ENCODE measurements at regions not wholly inside any gene's neighbourhood (a gene's known extent, or its start where the extent isn't known, plus 50 kb on each side); places are given as distances from the start of the nearest gene placed in this dataset.

DNA sequence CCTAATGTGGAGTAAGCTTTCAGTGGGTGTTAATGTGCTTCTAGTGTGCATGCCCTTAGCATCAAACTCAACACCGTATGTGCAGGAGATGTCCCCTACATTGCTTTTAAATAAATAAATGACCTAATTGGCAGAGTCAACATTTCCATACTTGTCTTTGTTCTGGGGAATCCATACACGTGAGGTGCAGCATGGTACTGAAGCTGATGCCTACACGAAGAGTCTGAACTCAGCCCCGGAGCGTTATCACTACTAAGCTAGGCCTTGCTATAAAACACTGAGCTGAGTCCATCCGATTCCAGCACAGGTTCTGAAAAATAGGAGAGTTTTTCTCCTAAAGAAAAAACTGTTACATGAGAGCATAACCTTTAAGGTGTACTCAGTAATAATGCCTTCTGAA, 125.0 kb upstream of the DYRK2 start:
- no peaks in the 10 kb centered on the region for H3K27me3 ChIP-seq
- H3K9me3 ChIP-seq, result no peaks in the 10 kb centered on the region
- DNase-seq (no peak), ATAC-seq (peak in 1 of 4 donors; percentile 35), FAIRE-seq (no peak)
- WGBS, 2 donors, result 87 to 90% methylated on average over 6 of the region's 6 CpGs
- H3K27ac ChIP-seq, result no peak overlapping the region
- TF ChIP-seq CTCF (IDR thresholded peaks at IDR 0.05), result no peak
- no peaks in the 10 kb centered on the region for H3K36me3 ChIP-seq
- H3K4me3 ChIP-seq, result no peak overlapping the region
- no peaks in the 10 kb centered on the region for H3K4me1 ChIP-seq
- intact Hi-C loops (cut with DNase I), result no loop called here

DNA sequence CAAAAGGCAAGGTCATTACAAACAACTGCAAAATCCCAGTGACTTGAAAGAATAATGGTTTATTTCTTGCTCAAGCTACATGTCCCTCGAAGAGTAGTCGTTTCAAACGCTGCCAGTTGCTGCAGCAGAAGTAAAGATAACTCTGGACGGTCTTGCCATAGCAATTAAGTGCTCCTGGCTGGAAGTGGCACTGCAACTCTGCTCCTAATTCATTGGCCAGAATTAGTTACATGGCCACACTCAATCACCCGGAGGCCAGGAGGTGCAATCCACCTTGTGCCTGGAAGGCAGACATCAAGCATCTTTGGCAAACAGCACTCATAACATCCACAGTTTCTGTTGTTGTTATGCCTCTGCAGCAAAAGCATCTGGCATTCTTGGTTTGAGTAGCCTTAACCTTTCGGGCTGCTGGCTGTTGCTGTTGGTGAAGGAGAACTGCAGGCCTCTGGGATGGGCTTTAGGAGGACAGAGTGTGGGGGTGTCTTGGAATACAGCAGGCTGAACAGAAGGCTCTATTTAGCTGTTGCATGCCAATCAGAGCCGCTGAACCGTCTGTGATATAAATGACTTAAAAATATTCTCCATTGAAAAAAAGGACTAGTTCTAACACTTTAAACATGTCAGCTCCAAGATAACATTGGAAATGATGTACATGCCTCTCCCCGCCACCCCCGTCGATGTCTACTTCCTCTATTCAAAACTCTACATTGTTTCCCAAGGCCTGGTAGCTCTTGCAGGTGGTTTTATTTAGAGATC, 123.5 kb upstream of the DYRK2 start:
- FAIRE-seq (no peak), ATAC-seq (no peak), DNase-seq (no peak)
- no peaks in the 10 kb centered on the region for H3K9me3 ChIP-seq
- WGBS, 2 donors, result 76 to 83% methylated on average over 11 of the region's 11 CpGs
- intact Hi-C loops (cut with DNase I), result no loop called here
- no peaks in the 10 kb centered on the region for H3K27me3 ChIP-seq
- H3K4me3 ChIP-seq, result no peak overlapping the region
- H3K36me3 ChIP-seq, result no peaks in the 10 kb centered on the region
- no peak for TF ChIP-seq CTCF (IDR thresholded peaks at IDR 0.05)
- no peaks in the 10 kb centered on the region for H3K4me1 ChIP-seq
- no peak overlapping the region for H3K27ac ChIP-seq

DNA sequence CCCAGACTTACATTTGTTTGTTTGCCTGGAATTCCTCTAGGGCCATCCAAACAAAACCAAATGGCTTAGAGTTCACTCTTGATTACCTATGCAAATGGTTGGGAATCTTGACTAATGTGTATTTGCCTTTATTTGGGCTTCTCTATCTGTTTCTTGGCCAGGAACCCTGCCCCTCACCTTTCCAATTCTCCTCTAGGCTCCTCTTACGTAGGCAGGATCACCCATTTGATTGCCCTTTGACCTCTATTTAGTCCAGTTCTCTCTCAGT, 123.0 kb upstream of the DYRK2 start:
- intact Hi-C loops (cut with DNase I), result no loop called here
- H3K27ac ChIP-seq, result no peak overlapping the region
- no peak for ATAC-seq
- H3K27me3 ChIP-seq, result no peaks in the 10 kb centered on the region
- H3K36me3 ChIP-seq, result no peaks in the 10 kb centered on the region
- no peak overlapping the region for H3K4me3 ChIP-seq
- H3K4me1 ChIP-seq, result no peaks in the 10 kb centered on the region
- no peaks in the 10 kb centered on the region for H3K9me3 ChIP-seq
- FAIRE-seq, result no peak
- WGBS, 2 donors, result 93 to 100% methylated on average over 1 of the region's 1 CpG
- no peak for TF ChIP-seq CTCF (IDR thresholded peaks at IDR 0.05)
- no peak for DNase-seq

- Histone ChIP-seq H3K27me3 (no peaks in the 10 kb centered on the region), H3K4me1 (no peaks in the 10 kb centered on the region), H3K36me3 (no peaks in the 10 kb centered on the region), H3K4me3 (no peak overlapping the region), H3K9me3 (no peaks in the 10 kb centered on the region), H3K27ac (no peak overlapping the region)
- TF ChIP-seq CTCF (IDR thresholded peaks at IDR 0.05), result no peak
- ATAC-seq (no peak), DNase-seq (no peak), FAIRE-seq (no peak)
- intact Hi-C loops (cut with DNase I), result no loop called here
Measured at GRCh38 chr12:67526129-67526528, 122.4 kb upstream of the DYRK2 start.

- Histone ChIP-seq H3K9me3 (no peaks in the 10 kb centered on the region), H3K4me3 (no peak overlapping the region), H3K36me3 (no peaks in the 10 kb centered on the region), H3K27ac (no peak overlapping the region), H3K4me1 (no peaks in the 10 kb centered on the region), H3K27me3 (no peaks in the 10 kb centered on the region)
- ATAC-seq (no peak), FAIRE-seq (no peak), DNase-seq (no peak)
- intact Hi-C loops (cut with DNase I), result no loop called here
- 83% methylated on average over 1 of the region's 1 CpG for WGBS, 2 donors
- TF ChIP-seq CTCF (IDR thresholded peaks at IDR 0.05), result no peak
Measured at GRCh38 chr12:67531051-67531450, 117.5 kb upstream of the DYRK2 start.
